GM19463 (cell line): ENCODE measurements at regions not wholly inside any gene's neighbourhood (a gene's known extent, or its start where the extent isn't known, plus 50 kb on each side); places are given as distances from the start of the nearest gene placed in this dataset.
"Not testable (repeated sequence)": the region's sequence is repeated elsewhere in the genome, so short reads cannot be mapped to it uniquely, and the experiment has no call there.

Experiments used
- ATAC-seq: cut with Tn5 transposase; IDR thresholded peaks from one replicate; pipeline ENCODE4 v1.9.1; 2021; ENCODE audit warnings: mild to moderate bottlenecking, moderate library complexity; ENCODE audit not compliant: unreplicated experiment

GRCh38 chr3:110430146-110430545 lies 641.5 kb upstream of the NECTIN3 start:
- no peak for ATAC-seq

- ATAC-seq: no peak
Observed at GRCh38 chr3:110436209-110436608, 635.4 kb upstream of the NECTIN3 start.

DNA sequence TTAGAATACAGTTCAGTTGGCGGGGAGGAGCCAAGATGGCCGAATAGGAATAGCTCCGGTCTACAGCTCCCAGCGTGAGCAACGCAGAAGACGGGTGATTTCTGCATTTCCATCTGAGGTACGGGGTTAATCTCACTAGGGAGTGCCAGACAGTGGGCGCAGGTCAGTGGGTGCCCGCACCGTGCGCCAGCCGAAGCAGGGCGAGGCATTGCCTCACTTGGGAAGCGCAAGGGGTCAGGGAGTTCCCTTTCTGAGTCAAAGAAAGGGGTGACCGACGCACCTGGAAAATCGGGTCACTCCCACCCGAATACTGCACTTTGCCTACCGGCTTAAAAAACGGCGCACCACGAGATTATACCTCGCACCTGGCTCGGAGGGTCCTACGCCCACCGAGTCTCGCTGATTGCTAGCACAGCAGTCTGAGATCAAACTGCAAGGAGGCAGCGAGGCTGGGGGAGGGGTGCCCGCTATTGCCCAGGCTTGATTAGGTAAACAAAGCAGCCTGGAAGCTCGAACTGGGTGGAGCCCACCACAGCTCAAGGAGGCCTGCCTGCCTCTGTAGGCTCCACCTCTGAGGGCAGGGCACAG lies 631.5 kb upstream of the NECTIN3 start:
- not testable (repeated sequence) for ATAC-seq

GRCh38 chr3:110454066-110454465 lies 617.5 kb upstream of the NECTIN3 start:
- ATAC-seq: no peak

DNA sequence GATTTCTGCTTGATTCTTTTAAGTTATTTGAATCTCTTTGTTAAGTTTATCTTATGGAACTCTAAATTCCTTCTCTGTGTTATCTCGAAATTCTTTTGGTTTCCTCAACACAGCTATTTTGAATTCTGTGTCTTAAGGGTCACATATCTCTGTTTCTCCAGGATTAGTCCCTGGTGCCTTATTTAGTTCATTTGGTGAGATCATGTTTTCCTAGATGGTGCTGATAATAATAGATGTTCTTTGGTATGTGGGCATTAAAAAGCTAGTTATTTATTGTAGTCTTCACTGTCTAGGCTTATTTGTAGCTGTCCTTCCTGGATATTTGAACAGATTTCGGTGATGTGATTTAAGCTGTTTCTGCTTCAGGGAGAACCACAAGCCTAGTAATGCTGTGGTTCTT lies 615.6 kb upstream of the NECTIN3 start:
- no peak for ATAC-seq

GRCh38 chr3:110456438-110457138 lies 615.0 kb upstream of the NECTIN3 start:
- ATAC-seq: no peak

GRCh38 chr3:110457508-110457907 lies 614.1 kb upstream of the NECTIN3 start:
- ATAC-seq: no peak

- no peak for ATAC-seq
Observed at GRCh38 chr3:110459021-110459420, 612.6 kb upstream of the NECTIN3 start.

DNA sequence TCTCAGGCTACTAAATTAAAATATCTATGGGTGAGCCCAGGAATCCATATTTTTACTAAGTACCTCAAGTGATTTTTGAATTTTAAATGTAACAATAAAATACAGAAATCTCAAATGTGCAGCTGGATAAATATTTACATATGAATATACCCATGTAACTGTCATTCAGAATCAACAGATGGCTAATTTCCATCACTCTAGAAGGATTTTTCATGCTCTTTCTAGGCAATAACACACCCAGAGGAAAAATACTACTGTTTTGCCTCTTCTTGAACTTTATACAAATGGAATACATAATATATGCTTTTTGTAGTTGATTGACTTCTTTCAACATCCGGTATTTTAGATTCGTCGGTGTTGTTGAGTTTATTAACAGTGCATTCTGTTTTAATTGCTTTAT lies 601.3 kb upstream of the NECTIN3 start:
- no peak for ATAC-seq

GRCh38 chr3:110473405-110473804 lies 598.2 kb upstream of the NECTIN3 start:
- ATAC-seq: no peak

DNA sequence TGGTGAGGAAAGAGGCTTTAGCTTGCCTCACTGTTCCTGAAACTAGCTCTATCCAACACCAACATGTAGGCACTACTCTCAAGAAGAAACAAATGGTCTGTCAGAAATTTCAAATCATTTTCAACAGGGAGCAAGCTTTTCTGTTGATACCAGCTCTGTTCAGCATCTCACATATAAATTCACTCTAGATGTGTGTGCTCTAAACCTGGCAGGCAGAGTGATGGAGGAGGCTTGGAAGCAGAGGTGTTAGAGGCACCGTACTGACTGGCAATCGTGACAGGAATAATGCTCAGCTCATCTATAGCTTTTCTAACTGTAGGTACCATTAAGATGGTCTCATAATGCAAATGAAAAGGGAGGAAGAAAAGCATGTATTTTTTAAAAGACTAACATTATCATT lies 597.2 kb upstream of the NECTIN3 start:
- no peak for ATAC-seq

DNA sequence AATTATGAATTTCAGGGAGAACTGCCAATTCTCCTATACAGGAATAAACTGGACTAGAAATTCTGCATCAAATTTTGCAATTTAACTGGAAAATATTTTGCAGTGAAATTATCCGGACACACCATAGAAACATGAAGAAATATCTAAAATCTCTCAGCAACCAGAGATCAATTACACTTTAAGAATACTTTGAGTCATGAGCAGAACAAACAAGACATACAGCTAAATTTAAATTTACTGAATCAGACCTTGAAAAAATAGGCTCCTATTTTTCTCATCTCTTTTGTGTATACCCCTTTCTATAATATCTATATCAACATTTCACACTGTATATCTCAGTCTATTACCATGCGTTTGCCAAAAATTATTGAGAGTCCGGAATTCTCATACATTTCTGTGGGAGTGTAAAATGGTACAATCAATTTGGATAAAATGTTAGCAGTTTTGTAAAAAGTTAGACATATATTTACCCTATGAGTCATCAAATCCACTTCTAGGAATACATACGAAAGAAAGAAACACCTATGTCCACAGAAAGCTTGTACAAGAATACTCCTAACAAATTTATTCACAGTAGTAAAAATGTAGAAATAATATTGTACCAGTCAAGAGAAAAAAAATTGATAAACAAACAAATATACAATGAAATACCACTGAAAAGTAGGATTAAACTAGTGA lies 593.1 kb upstream of the NECTIN3 start:
- ATAC-seq: no peak

DNA sequence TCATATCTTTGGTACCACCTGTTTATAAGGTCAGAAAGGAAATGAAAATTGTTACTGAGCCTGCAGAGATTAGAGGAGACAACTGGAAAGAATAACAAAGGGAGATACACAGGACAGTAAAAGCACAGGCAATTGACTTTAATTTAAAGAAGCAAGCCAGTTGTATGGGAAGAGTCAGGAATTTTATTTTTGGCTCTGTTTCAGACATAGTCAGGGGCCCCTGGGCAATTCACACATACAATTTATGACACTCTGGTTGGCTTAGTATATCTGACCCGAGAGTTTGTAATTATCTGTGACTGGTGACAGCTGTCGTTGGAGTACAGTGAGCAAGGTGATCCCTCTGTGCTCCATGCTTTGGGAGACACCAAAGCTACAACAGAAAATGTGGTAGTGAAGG lies 591.9 kb upstream of the NECTIN3 start:
- no peak for ATAC-seq

GRCh38 chr3:110485389-110485788 lies 586.2 kb upstream of the NECTIN3 start:
- ATAC-seq: no peak

- no peak for ATAC-seq
Observed at GRCh38 chr3:110487840-110488239, 583.8 kb upstream of the NECTIN3 start.

DNA sequence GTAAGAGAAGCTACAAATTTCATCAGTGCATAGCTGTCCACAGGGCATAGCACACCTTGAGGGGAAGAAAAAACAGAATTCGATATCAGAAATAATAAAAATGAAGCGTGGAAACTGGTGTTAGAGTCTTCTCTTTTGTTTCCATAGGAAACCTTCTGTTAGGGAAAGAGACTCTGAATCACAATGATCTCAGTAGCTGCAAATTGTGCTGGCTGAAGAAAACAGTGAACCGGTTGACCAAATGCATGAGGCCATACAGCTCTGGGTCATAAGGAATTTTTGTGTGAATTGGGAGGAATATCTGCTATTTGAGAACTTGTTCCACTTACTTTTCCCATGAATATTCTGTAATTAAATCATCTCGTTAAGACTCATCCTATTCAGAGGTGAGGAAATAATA lies 580.2 kb upstream of the NECTIN3 start:
- ATAC-seq: no peak

DNA sequence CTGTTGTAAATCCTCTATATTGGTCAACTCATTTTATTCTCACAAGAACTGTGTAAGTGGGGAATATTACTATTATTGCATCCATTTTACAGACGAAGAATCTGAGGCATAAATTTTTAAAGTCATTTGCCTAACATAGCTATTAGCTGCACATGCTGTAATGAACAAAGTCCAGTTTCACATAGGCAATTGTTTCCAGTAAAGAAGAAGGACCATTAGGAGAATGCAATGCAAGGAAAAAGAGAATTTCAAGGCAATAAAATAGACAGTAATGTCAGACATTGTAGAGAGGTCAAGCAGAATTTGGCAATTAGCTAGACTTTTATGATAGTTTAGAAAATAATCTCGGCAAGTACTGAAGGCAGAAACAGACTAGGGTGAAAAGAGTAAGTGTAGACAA lies 578.7 kb upstream of the NECTIN3 start:
- ATAC-seq: no peak

- ATAC-seq: peak; percentile 61
Observed at GRCh38 chr3:110493438-110494092, 578.1 kb upstream of the NECTIN3 start.

DNA sequence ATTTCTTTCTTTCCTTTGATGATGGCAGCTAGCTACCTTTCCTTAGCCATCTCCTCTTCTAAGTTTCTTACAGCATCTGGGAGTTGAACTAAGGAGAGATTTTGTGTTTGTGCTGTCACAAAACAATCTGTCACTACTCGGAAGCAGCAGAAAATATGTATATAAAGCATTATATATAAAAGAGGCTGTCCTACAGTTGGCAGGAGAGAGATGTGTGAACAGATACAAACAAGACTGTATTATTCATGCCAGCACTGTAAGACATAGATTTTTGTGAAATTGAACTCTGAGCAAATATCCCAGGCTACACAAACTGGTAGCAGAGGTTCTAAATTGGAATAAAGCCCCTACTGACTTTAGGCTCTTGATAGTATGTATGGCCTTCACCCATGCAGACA lies 577.5 kb upstream of the NECTIN3 start:
- peak; percentile 7 for ATAC-seq

- ATAC-seq: peak; percentile 65
Observed at GRCh38 chr3:110494728-110495127, 576.9 kb upstream of the NECTIN3 start.

DNA sequence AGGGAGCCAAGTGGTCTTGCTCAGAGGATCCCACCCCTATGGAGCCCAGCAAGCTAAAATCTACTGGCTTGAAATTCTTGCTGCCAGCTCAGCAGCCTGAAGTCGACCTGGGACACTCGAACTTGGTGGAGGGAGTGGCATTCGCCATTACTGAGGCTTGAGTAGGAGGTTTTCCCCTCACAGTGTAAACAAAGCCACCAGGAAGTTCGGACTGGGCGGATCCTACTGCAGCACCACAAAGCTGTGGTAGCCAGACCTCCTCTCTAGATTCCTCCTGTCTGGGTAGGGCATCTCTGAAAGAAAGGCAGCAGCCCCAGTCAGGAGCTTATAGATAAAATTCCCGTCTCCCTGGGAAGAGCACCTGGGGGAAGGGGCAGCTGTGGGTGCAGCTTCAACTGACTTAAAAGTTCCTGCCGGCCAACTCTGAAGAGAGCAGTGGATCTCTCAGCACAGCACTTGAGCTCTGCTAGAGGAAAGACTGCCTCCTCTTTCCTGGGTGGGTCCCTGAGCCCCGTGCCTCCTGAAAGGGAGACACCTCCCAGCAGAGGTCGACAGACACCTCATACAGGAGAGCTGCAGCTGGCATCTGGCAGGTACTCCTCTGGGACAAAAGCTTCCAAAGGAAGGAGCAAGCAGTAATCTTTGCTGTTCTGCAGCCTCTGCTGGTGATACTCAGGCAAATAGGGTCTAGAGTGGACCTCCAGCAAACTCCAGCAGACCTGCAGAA lies 576.3 kb upstream of the NECTIN3 start:
- no peak for ATAC-seq
